ENCODE measurements at regions not wholly inside any gene's neighbourhood (a gene's known extent, or its start where the extent isn't known, plus 50 kb on each side); places are given as distances from the start of the nearest gene placed in this dataset.

DNA sequence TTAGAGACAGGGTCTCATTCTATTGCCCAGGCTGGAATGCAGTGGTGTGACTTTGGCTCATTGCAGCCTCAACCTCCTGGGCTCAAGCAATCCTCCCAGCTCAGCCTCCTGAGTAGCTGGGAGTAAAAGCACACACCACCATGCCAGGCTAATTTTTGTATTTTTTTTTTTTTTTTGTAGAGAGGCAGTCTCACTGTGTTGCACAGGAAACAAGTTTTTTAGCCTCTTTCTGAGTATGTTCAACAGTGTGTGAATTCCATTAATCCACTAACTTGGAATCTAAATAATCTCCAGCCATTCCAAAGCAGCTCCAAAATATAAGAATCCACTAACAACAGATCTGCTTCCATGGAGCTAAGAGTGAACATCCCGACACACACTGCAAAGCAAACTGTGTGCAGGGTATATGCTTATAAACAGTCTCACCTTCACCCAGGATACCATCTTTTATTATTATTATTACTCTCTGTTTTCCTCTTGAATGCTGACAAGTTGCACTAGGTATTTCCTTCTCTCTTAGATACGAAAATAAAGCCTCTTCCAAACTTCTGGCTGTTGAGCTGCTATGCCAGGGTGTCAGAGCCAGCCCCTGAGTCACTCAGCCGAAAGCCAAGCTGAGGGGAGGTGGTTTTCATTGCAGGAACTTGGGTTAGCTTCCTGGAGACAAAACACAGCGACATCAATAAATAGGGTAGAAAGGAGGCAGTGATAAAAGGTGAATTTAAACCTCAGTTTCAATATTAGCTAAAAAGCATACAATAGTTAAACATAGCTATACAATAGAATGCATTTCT is 264.9 kb downstream of the HIVEP2 start:
- peak in 1 of 2 donors; percentile 15 for DNase-seq (ENCODE audit: low read depth in 2 of 2)

DNA sequence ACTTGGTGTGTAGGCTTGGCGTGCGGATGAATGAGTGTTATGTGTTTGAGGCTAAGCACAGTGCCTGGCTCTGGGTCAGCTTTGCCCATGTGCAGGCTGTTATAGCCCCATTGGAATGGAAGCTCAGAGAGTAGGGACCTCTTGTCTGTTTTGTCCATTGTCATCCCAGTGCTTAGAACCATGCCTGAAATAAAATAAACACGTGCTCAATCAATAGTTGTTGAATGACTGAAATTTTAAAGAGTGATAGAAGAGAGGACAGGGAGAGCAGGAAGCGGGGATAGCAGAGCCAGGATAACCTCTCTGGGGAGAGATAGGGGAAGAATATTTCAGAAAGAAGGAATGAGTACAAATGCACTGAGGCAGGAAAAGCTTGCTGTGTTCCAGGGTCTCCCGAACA is 263.9 kb downstream of the HIVEP2 start:
- no peak for DNase-seq (ENCODE audit: low read depth in 2 of 2)

DNA sequence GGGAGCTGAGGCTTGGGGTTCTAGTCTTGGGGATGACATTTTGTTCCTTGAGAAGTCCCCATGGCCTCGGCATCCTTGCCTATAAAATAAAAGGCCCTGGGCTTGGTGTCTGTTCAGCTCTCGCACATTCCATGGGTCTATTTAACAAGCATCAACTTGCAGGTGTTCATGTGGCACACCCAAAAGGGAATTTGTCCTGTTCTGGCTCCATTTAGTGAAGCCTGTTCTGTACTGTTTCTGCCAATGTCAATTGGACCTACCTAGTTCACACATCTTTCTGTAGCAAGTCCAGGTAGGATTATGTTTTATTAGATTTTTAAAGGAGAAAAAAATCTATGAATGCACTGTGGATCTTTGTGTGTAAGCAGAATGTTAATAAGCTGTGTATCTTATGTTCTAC is 262.0 kb downstream of the HIVEP2 start:
- DNase-seq (ENCODE audit: low read depth in 2 of 2), result no peak

DNA sequence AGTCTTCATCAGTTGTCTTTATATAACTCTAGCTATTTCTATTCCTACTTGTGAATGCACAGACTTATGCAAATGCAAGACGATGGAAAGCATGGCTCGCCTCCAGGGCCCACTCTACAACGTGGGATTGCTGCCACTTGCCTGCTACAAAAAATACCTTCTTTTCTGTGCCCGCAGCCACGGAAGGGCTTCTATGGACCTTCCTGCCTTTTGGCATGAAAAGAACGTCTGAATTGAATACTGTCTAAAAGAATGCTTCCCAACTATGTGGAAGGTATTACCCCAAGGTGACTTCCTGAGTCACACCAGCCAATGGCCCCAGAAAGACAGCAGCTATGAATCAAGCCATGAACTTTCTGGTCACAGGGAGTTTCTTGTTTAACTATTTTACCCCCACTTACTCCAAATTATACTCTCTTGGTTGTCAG is 261.2 kb downstream of the HIVEP2 start:
- DNase-seq (ENCODE audit: low read depth in 2 of 2), result no peak

DNA sequence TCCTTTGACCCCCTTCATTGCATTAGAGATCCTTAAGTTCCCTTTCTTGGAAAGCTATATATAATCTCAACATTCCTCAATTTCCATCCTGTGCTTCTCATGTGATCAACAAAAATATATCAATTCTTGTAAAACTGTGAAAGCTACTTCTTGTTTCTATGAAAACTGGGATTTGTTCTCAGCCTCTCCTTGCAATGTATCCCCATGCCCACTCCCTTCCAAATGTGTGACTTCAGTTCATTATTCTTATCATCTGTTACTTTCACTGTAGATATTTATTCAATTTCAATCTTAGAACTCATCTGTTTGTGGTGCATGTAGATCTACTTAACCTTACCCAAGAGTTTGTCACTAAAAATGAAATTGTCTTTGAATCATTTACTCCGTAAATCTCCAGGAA is 260.6 kb downstream of the HIVEP2 start:
- DNase-seq (ENCODE audit: low read depth in 2 of 2), result no peak

DNA sequence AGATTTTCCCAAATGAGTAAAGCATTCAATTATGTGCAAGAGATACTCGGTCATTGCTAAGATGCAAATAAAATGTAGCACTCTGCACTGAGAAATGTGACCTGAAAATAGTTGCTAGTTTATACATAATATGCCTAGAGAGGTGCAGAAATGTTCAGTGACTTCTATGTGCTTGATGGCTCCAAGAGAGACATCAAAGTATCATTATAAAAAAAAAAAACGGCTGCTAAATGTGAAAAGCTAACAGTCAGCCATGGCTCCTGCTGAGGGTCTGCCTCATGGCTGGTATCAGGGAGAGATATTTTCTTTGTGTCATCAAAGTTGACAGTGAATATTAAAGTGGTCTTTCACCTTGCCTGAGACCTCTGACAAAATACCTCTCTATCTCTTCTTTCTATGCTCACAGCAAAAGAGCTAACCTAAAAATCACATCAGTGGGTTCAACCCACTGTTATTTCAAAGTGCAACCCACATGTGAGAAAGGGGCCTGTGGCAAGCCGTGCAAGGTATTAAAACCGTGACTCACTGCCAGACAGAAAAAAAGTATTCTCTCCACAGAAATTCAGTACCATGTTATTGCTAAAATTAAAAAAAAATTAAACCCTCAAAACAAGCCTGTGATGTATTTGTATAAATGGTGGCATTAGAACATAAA is 259.0 kb downstream of the HIVEP2 start:
- DNase-seq (ENCODE audit: low read depth in 2 of 2), result peak in 1 of 2 donors; percentile 13

DNA sequence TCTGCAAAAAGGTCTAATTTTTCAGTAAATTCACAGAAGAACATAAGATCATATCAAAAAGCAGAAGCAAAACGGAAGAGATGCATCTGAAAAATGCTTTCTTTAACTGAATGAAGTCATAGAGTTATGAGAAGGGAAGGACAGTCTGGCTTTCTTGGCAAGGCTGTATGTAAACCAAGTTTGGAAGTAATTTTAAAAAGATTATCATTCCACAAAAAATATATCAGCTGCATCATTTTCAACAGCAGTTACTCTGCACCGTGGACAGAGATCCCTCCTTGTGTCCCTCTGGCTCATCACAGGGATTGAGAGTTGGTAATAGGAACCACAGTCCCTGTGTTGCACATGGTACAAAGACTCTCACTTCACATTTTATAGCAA is 258.5 kb downstream of the HIVEP2 start:
- DNase-seq (ENCODE audit: low read depth in 2 of 2), result no peak

DNA sequence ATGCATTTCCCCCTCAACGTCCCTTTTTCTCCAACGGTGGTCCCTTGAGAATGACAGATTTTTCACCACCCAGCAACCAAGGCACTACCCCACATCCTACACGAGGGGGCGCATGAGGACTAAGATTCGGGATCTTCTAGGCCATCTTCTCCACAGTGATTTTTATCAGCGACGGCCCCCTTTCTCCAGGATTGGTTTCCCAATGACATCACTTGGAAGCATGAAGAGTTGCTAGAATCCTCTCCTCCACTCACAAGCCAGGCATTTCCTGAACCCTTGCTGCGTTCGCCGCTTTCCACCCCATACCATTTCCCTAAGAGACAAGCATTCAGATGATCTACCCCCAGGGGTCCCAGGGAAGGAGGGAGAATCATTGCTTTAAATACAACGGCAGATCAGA is 252.0 kb downstream of the HIVEP2 start:
- DNase-seq (ENCODE audit: low read depth in 2 of 2), result peak; percentile 44 to 62

DNA sequence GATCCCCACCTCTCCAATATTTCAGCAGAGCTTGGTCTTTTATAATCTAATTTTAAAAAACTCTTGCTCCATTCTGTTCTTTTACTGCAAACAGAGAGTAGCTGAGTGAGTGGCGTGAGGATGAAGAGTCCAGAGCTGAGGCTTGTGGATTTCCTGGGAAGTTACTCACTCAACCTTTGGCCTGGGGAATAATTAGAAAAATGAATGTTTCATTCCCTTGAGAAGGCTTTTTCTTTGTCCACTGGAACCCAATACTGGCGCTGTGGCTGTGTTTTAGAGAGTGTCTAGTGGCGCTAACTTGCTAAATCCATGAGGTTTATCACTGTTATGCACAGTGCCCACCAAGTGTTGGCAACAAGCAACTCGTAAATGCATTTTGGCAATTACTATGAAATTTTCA is 251.5 kb downstream of the HIVEP2 start:
- no peak for DNase-seq (ENCODE audit: low read depth in 2 of 2)

DNA sequence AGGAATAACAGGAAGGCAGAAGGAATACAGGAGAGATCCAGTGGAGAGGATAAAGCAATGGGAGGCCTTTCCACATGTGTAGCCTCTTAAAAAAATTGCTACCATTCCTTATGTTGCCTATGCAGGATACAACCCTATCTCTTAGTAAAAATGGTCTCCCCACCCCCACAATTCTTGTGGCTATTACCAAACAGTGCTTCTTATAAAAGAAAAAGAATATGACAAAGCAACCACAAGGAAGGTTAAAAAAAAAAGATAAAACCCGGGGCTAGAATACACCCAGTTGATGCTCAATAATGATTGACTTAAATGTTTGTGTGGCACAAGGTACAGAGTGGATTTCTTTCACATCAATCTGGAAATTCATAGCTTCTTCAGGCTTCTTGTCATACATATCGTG is 250.9 kb downstream of the HIVEP2 start:
- DNase-seq (ENCODE audit: low read depth in 2 of 2), result no peak

DNA sequence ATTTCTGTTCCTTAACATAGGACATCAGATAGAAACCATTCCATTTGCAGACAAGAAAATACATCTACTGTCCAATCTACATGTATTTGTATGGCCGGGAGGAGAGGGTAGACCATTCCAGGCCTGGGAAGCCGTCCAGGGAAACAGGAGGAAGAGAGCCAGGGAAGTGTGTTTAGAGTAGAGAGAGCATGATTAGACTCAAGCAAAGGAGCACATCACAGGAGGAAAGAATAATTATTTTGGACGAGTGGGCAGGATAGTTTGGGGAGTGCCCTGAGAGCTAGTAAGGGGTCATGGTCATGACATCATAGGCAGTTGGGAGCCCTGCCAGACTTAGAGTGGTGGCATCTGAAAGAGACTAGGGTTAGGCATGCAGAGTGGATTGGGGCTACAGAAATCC is 250.0 kb downstream of the HIVEP2 start:
- DNase-seq (ENCODE audit: low read depth in 2 of 2), result no peak

DNA sequence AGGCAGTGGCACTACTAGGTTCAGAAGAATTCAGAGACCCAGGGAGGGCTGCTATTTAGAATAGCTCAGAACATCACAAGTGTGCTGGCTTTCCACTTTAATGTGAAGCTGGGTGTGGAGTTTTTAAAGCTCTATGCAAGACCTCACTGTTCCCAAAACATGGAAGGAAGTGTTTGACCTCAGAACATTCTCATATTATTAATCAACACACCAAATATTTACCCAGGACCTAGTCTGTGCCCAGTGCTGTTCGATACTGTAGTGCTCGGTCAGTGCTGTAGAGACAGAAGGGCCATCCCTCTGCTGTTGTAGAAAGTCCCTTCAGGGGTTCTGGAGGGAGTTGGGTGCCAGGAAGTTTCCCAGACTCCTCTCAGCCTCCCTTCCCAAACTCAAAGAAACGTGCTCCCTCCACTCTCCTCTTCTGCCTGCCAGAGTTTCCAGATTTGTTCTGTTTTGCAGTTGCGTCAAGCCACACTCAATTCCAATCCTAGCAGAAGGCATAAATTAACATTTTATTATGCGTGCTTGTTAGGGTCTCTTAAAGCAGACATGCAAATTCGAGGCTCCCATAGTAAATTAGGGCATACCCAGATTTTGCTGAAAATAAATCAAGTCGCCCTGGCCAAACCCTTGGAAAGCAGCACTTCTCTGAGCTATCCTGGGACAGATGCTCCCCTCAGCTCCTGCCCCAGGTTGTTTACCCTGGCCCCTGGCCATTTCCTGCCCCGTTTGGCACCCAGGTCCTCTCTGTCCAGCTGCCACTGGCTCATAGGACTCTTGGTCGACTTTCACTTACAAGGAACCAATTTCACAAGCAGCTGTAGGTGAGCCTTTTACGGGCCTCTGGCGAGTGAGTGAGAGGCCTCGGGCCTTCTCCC is 248.6 kb downstream of the HIVEP2 start:
- no peak for DNase-seq (ENCODE audit: low read depth in 2 of 2)

DNA sequence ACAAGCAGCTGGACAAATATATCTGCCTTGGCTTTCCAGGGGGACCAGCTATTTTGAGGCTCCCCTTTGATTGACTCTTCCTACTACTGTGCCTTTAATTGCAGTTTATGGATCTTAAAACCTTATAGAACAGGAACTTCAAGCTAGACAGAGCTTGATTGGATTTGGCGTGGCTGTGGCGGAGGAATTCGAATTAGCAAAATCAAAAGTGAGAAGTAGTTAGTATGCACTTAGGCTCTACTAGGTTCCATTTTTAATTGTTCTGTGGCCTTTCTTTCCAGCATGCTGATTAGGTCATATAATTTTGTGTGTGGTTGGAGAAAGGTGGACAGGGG is 248.0 kb downstream of the HIVEP2 start:
- DNase-seq (ENCODE audit: low read depth in 2 of 2), result no peak

DNA sequence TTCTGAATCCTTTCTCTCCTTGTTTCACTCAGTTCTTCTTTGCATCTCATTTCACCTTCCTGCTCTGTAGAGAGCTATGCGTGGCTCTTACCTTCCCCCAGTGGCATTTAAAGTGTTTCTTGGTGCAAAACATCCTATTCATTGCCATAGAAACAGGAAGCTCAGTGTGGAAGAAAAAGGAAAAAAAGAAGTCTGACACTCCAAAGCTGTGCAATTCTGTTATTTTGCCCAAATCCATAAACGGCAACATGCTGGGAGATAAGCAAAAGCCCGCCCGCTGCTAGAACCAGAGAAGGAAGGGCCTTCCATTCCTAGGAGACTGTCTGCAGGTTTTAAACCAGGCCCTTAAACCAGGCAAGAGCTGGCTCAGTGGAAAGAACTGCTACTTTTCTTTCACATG is 247.1 kb downstream of the HIVEP2 start:
- DNase-seq (ENCODE audit: low read depth in 2 of 2), result no peak

DNA sequence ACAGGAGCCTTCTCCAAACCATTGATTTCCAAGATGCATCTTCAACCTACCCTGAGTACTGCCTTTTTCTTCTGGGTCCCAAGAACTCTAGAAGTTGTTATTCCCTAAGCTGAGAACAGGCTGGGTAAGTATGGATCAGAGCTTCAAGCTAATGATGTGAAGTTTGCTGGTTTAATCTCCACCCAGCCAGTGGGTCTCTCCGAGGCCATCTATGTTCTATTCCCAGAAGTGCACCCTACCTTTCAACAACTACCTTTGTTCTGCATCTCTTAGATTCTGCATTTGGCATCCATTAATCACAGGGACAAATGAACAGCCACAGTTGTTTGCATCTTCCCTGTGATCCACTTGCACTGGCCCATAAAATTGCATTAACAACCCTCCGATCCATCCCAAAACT is 246.2 kb downstream of the HIVEP2 start:
- no peak for DNase-seq (ENCODE audit: low read depth in 2 of 2)

DNA sequence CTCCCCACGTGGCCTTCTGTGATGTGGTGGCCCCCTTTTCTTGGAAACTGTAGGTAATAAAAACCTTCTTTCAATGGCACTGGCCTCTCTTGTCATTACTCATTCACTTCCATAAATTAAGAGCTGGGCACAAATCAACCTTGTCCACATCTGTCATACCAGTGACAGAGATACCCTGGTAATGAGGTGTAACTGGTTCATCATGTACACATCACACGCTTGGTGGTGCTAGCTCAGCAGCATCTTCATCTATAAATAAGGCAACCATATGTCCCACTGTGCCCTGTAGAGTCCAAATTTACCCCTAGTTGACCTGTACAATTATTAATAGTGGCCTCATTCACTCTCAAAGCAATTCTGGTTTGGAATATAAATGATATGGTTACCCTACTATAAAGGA is 245.6 kb downstream of the HIVEP2 start:
- no peak for DNase-seq (ENCODE audit: low read depth in 2 of 2)

DNA sequence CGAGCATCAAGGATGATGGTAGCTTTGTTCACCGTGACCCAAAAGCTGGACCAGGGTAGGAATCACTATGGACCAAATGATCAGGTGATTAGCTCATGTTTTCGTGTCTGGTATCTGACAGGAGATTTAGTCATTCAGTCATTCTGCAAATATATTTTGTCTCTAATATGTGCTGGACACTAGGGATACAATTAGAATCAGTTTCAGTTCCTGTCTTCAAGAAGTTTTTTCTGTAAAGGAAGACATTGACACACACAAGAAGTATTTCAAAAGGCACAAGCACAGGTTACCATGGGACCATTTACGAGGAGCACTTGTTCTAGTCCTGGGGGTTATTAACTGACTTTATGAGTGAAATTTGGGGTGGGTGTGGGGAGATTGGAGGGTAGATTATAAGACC is 244.9 kb downstream of the HIVEP2 start:
- DNase-seq (ENCODE audit: low read depth in 2 of 2), result no peak

DNA sequence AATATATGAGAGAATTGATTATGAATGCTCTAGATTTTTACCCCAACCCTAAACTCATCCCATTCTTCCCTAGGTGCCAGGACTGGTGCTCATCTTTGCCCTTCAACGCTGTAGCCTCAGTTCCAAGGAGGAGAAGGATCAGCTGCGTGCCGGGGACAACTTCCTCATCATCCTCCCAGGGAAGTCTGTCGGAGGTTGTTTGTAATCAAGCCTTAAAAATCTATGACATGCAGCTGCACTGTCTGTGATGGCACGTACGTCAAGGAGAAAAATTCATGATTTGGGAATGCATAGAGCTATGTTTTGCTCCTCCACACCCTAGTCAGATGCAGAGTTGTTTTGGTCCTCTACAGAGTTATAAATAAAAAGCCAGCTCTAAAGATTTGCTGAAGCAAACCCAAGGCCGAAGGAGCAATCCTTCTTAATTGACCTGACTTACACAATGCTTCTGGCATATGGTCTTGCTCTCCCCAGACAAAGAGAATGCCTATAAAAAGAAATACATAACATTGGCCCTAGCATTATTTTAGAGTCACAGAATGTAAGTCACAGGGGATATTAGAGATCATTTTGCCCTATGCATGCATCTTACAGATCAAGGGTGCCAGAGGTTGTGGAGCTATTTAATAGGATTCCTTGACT is 244.2 kb downstream of the HIVEP2 start:
- DNase-seq (ENCODE audit: low read depth in 2 of 2), result no peak

Measured in activated CD4-positive, alpha-beta T cell treated with anti-CD3 and anti-CD28 coated beads for 24 hours (primary cell).